Upper lobe of right lung (tissue), 1 donor: ENCODE measurements at regions not wholly inside any gene's neighbourhood (a gene's known extent, or its start where the extent isn't known, plus 50 kb on each side); places are given as distances from the start of the nearest gene placed in this dataset.

Experiments
- ATAC-seq: fragments of 200-7000 bp; cut with Tn5 transposase; one replicate; pipeline ENCODE4 v1.9.1; 2020; ENCODE audit warnings: mild to moderate bottlenecking, moderate library complexity
- DNase-seq: peaks from one replicate; pipeline ENCODE4 v3.0.0-alpha.2; 2020
- H3K27ac ChIP-seq: fragments of 200-600 bp; one replicate; pipeline ENCODE4 v1.8.0; 2022
- H3K27me3 ChIP-seq: fragments of 200-600 bp; one replicate; pipeline ENCODE4 v1.8.0; 2022; ENCODE audit warnings: mild to moderate bottlenecking
- H3K36me3 ChIP-seq: fragments of 200-600 bp; one replicate; pipeline ENCODE4 v1.8.0; 2022
- H3K4me1 ChIP-seq: fragments of 200-600 bp; one replicate; pipeline ENCODE4 v1.8.0; 2022
- H3K4me3 ChIP-seq: fragments of 200-600 bp; one replicate; pipeline ENCODE4 v1.8.0; 2022; ENCODE audit warnings: mild to moderate bottlenecking
- H3K9me3 ChIP-seq: fragments of 200-600 bp; one replicate; pipeline ENCODE4 v1.8.0; 2022
- intact Hi-C: fragments of 100-400 bp; cut with DNase I; formaldehyde crosslinking; loops from one replicate; pipeline ENCODE4 v1.11.0; 2022
- TF ChIP-seq, protein P1 (sequence below): fragments of 200-600 bp; IDR thresholded peaks from one replicate; pipeline ENCODE4 v1.8.0; 2022; ENCODE audit warnings: antibody characterized with exemption
- donor health status: DM: no; HTN: yes; CAD: no; lungs with severe emphysema.

- H3K9me3 ChIP-seq: no peaks in the 10 kb centered on the region
- TF ChIP-seq, protein P1, sequence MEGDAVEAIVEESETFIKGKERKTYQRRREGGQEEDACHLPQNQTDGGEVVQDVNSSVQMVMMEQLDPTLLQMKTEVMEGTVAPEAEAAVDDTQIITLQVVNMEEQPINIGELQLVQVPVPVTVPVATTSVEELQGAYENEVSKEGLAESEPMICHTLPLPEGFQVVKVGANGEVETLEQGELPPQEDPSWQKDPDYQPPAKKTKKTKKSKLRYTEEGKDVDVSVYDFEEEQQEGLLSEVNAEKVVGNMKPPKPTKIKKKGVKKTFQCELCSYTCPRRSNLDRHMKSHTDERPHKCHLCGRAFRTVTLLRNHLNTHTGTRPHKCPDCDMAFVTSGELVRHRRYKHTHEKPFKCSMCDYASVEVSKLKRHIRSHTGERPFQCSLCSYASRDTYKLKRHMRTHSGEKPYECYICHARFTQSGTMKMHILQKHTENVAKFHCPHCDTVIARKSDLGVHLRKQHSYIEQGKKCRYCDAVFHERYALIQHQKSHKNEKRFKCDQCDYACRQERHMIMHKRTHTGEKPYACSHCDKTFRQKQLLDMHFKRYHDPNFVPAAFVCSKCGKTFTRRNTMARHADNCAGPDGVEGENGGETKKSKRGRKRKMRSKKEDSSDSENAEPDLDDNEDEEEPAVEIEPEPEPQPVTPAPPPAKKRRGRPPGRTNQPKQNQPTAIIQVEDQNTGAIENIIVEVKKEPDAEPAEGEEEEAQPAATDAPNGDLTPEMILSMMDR: no peak
- DNase-seq (no peak), ATAC-seq (no peak)
- no peak overlapping the region for H3K4me3 ChIP-seq
- no peaks in the 10 kb centered on the region for H3K27me3 ChIP-seq
- H3K4me1 ChIP-seq: no peaks in the 10 kb centered on the region
- no peaks in the 10 kb centered on the region for H3K36me3 ChIP-seq
- no peak overlapping the region for H3K27ac ChIP-seq
- intact Hi-C loops: no loop called here
Observed at GRCh38 chr7:93030605-93031225, 87.1 kb downstream of the SAMD9 start.

DNA sequence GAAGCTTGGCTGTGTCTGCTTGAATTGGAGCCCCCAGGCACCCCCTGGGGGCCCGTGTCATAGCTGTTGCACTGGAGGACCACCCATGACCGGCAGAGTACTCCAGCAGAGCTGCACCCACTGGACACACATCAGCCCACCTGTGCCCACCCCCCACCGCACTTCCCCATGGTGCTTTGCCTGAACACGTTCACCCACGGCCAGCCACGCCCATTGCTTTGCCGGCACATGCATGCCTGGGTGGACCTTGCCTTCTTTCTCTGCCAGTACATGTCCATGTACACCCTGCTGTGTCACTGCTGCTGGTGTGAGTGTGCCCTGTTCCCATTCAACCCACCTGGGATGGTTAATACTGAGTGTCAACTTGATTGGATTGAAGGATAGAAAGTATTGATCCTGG is 88.7 kb downstream of the SAMD9 start:
- H3K36me3 ChIP-seq: no peaks in the 10 kb centered on the region
- intact Hi-C loops: no loop called here

GRCh38 chr7:93028610-93029009 is 89.2 kb downstream of the SAMD9 start:
- TF ChIP-seq, protein P1: no peak
- no peaks in the 10 kb centered on the region for H3K9me3 ChIP-seq
- ATAC-seq: no peak

More for the DNA sequence above, 88.7 kb downstream of the SAMD9 start:
- TF ChIP-seq, protein P1: no peak
- Histone ChIP-seq H3K4me3 (no peak overlapping the region), H3K4me1 (no peaks in the 10 kb centered on the region), H3K9me3 (no peaks in the 10 kb centered on the region), H3K27ac (no peak overlapping the region), H3K27me3 (no peaks in the 10 kb centered on the region)
- ATAC-seq: peak; percentile 27
- no peak for DNase-seq

DNA sequence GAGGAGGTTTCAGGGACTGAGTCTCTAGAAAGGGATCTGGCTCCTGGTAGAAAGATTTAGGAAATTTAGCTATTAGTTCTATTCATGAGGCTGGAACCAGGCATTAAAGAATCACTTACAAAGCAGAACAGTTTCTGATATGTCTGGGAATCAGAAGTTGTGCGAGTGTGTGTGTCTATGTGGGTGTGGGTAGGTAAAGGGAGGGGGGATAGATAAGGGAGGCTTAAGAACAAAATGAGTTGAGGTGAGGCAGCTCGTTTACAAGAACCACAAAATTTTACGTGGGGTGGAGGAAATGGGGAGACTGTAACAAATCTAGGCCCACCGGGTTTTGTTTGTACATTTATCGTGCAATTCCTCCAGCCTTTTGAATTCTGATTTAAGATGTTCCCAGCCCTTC is 90.7 kb downstream of the SAMD9 start:
- no peak for ATAC-seq
- intact Hi-C loops: no loop called here
- no peaks in the 10 kb centered on the region for H3K4me1 ChIP-seq

More at GRCh38 chr7:93028610-93029009, 89.2 kb downstream of the SAMD9 start:
- Histone ChIP-seq H3K4me3 (no peak overlapping the region), H3K4me1 (no peaks in the 10 kb centered on the region), H3K27ac (no peak overlapping the region), H3K36me3 (no peaks in the 10 kb centered on the region), H3K27me3 (no peaks in the 10 kb centered on the region)
- intact Hi-C loops: no loop called here
- no peak for DNase-seq

DNA sequence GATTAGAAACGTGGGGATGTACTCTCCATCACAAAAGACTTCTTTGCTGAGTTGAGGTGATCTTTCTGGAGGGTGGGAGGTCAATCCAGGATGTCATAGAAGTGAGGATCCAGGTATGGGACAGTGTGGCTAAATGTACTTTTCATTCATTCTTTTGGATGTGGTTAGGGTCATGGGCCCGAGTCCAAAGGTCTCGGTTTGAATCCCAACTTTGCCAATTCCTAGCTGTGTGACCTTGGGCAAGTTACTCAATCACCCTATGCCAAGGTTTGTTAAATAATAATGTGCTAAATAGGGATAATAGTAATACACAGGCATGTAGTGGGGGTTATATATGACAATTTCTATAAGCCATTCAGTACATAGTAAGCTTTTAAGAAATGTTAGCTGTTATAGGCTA is 91.4 kb downstream of the SAMD9 start:
- intact Hi-C loops: no loop called here
- H3K4me3 ChIP-seq: no peak overlapping the region
- H3K4me1 ChIP-seq: no peaks in the 10 kb centered on the region

More for the DNA sequence above, 90.7 kb downstream of the SAMD9 start:
- no peak overlapping the region for H3K4me3 ChIP-seq
- no peaks in the 10 kb centered on the region for H3K27me3 ChIP-seq
- no peaks in the 10 kb centered on the region for H3K36me3 ChIP-seq
- no peak overlapping the region for H3K27ac ChIP-seq
- no peaks in the 10 kb centered on the region for H3K9me3 ChIP-seq
- no peak for DNase-seq
- TF ChIP-seq, protein P1: no peak

More for the DNA sequence above, 91.4 kb downstream of the SAMD9 start:
- no peaks in the 10 kb centered on the region for H3K9me3 ChIP-seq
- no peak for DNase-seq
- no peak for ATAC-seq
- TF ChIP-seq, protein P1: no peak
- no peak overlapping the region for H3K27ac ChIP-seq
- no peaks in the 10 kb centered on the region for H3K27me3 ChIP-seq
- no peaks in the 10 kb centered on the region for H3K36me3 ChIP-seq
